ENCODE measurements at regions not wholly inside any gene's neighbourhood (a gene's known extent, or its start where the extent isn't known, plus 50 kb on each side); places are given as distances from the start of the nearest gene placed in this dataset.

- H3K27me3 ChIP-seq (replicated peaks; ENCODE audit: insufficient read depth, low read depth, low read length, poor library complexity) = peaks cover 22% of the 10 kb centered on the region
- POLR2A ChIA-PET (ENCODE audit: low non-redundant PET) = interaction anchor here (0.6 kb wide), 1 partner anchor 8 kb away, joined by 3 read pairs; no protein-coding TSS in a partner anchor
- no peak for TF ChIP-seq EZH2 (IDR thresholded peaks at IDR 0.05; ENCODE audit: borderline replicate concordance, low read depth, low read length, poor library complexity, severe bottlenecking)
- CTCF ChIA-PET = no interaction called here
- H3K9me3 ChIP-seq (ENCODE audit: low read depth, low read length, poor library complexity, severe bottlenecking) = no peaks in the 10 kb centered on the region
- no peak overlapping the region for H3K4me3 ChIP-seq (ENCODE audit: low read depth, low read length, poor library complexity, severe bottlenecking)
- DNase-seq (ENCODE audit: low spot score) = no peak
- no peak overlapping the region for H3K27ac ChIP-seq (ENCODE audit: low read depth, low read length, poor library complexity, severe bottlenecking)
- BruUV-seq (replicated peaks) = no TSS peak
- no peaks in the 10 kb centered on the region for H3K36me3 ChIP-seq (ENCODE audit: insufficient read depth, low read length, poor library complexity, severe bottlenecking)
- intact Hi-C loops (cut with micrococcal nuclease; ENCODE audit: unreplicated experiment) = no loop called here
- no peaks in the 10 kb centered on the region for H3K4me1 ChIP-seq (ENCODE audit: insufficient read depth, low read length, poor library complexity, severe bottlenecking)
Observed at GRCh38 chr7:156487811-156488533, 152.6 kb upstream of the RNF32 start.

GRCh38 chr7:156480671-156481070 lies 159.9 kb upstream of the RNF32 start:
- Histone ChIP-seq H3K4me3 (ENCODE audit: low read depth, low read length, poor library complexity, severe bottlenecking) (no peak overlapping the region), H3K4me1 (ENCODE audit: insufficient read depth, low read length, poor library complexity, severe bottlenecking) (no peaks in the 10 kb centered on the region), H3K27ac (ENCODE audit: low read depth, low read length, poor library complexity, severe bottlenecking) (no peak overlapping the region), H3K9me3 (ENCODE audit: low read depth, low read length, poor library complexity, severe bottlenecking) (no peaks in the 10 kb centered on the region), H3K36me3 (ENCODE audit: insufficient read depth, low read length, poor library complexity, severe bottlenecking) (no peaks in the 10 kb centered on the region), H3K27me3 (replicated peaks; ENCODE audit: insufficient read depth, low read depth, low read length, poor library complexity) (peaks cover 39% of the 10 kb centered on the region)
- no peak for DNase-seq (ENCODE audit: low spot score)
- POLR2A ChIA-PET (ENCODE audit: low non-redundant PET) = no interaction called here
- intact Hi-C loops (cut with micrococcal nuclease; ENCODE audit: unreplicated experiment) = no loop called here
- CTCF ChIA-PET = no interaction called here
- TF ChIP-seq EZH2 (IDR thresholded peaks at IDR 0.05; ENCODE audit: borderline replicate concordance, low read depth, low read length, poor library complexity, severe bottlenecking) = no peak
- TF ChIP-seq, protein P1, sequence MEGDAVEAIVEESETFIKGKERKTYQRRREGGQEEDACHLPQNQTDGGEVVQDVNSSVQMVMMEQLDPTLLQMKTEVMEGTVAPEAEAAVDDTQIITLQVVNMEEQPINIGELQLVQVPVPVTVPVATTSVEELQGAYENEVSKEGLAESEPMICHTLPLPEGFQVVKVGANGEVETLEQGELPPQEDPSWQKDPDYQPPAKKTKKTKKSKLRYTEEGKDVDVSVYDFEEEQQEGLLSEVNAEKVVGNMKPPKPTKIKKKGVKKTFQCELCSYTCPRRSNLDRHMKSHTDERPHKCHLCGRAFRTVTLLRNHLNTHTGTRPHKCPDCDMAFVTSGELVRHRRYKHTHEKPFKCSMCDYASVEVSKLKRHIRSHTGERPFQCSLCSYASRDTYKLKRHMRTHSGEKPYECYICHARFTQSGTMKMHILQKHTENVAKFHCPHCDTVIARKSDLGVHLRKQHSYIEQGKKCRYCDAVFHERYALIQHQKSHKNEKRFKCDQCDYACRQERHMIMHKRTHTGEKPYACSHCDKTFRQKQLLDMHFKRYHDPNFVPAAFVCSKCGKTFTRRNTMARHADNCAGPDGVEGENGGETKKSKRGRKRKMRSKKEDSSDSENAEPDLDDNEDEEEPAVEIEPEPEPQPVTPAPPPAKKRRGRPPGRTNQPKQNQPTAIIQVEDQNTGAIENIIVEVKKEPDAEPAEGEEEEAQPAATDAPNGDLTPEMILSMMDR (conservative IDR thresholded peaks at IDR 0.05; ENCODE audit: low read depth, low read length) = no peak
- BruUV-seq (replicated peaks) = no TSS peak

DNA sequence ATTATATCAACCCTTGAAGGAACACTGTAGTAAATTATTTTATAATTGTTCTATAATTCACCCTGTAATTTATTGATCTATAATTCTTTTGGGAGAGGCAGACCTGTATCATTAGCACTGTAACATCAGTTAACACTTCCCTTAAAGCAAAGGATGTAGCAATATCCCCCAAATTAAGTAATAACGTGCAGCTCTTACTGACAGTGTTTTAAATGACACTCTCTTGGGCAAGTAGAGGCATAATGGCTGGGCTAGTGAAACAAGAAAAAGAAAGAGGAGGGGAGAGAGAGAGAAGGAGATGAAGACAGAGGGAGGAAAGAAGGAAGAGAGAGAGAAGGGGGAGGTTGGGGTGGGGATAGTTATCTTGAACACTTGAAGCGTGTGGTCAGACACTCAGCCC lies 161.0 kb upstream of the RNF32 start:
- Histone ChIP-seq H3K4me1 (ENCODE audit: insufficient read depth, low read length, poor library complexity, severe bottlenecking) (no peaks in the 10 kb centered on the region), H3K27ac (ENCODE audit: low read depth, low read length, poor library complexity, severe bottlenecking) (no peak overlapping the region), H3K36me3 (ENCODE audit: insufficient read depth, low read length, poor library complexity, severe bottlenecking) (no peaks in the 10 kb centered on the region), H3K27me3 (replicated peaks; ENCODE audit: insufficient read depth, low read depth, low read length, poor library complexity) (peaks cover 45% of the 10 kb centered on the region), H3K9me3 (ENCODE audit: low read depth, low read length, poor library complexity, severe bottlenecking) (no peaks in the 10 kb centered on the region), H3K4me3 (ENCODE audit: low read depth, low read length, poor library complexity, severe bottlenecking) (no peak overlapping the region)
- ChIA-PET POLR2A (ENCODE audit: low non-redundant PET) (no interaction called here), CTCF (no interaction called here)
- intact Hi-C loops (cut with micrococcal nuclease; ENCODE audit: unreplicated experiment) = no loop called here
- no peak for TF ChIP-seq EZH2 (IDR thresholded peaks at IDR 0.05; ENCODE audit: borderline replicate concordance, low read depth, low read length, poor library complexity, severe bottlenecking)
- DNase-seq (ENCODE audit: low spot score) = no peak
- no TSS peak for BruUV-seq (replicated peaks)

GRCh38 chr7:156478486-156478885 lies 162.1 kb upstream of the RNF32 start:
- intact Hi-C loops (cut with micrococcal nuclease; ENCODE audit: unreplicated experiment) = no loop called here

More at GRCh38 chr7:156478486-156478885, 162.1 kb upstream of the RNF32 start:
- Histone ChIP-seq H3K4me1 (ENCODE audit: insufficient read depth, low read length, poor library complexity, severe bottlenecking) (no peaks in the 10 kb centered on the region), H3K36me3 (ENCODE audit: insufficient read depth, low read length, poor library complexity, severe bottlenecking) (no peaks in the 10 kb centered on the region), H3K4me3 (ENCODE audit: low read depth, low read length, poor library complexity, severe bottlenecking) (no peak overlapping the region), H3K9me3 (ENCODE audit: low read depth, low read length, poor library complexity, severe bottlenecking) (no peaks in the 10 kb centered on the region), H3K27ac (ENCODE audit: low read depth, low read length, poor library complexity, severe bottlenecking) (no peak overlapping the region), H3K27me3 (replicated peaks; ENCODE audit: insufficient read depth, low read depth, low read length, poor library complexity) (peaks cover 45% of the 10 kb centered on the region)
- ChIA-PET POLR2A (ENCODE audit: low non-redundant PET) (no interaction called here), CTCF (no interaction called here)
- BruUV-seq (replicated peaks) = no TSS peak
- no peak for DNase-seq (ENCODE audit: low spot score)
- TF ChIP-seq EZH2 (IDR thresholded peaks at IDR 0.05; ENCODE audit: borderline replicate concordance, low read depth, low read length, poor library complexity, severe bottlenecking) = no peak
